Type B pancreatic cell (in vitro differentiated cells): ENCODE measurements at regions not wholly inside any gene's neighbourhood (a gene's known extent, or its start where the extent isn't known, plus 50 kb on each side); places are given as distances from the start of the nearest gene placed in this dataset.

Experiments used
- DNase-seq: peaks from one replicate; pipeline ENCODE4 v3.0.0; 2021; ENCODE audit warnings: mixed read lengths; ENCODE audit not compliant: unreplicated experiment; ENCODE audit errors: extremely low spot score
- H3K27ac Mint-ChIP-seq: 2 replicates; pipeline ENCODE4 v1.8.0; 2021; ENCODE audit warnings: mild to moderate bottlenecking, mixed read lengths
- H3K27me3 Mint-ChIP-seq: 2 replicates; pipeline ENCODE4 v1.8.0; 2021; ENCODE audit warnings: mixed read lengths
- H3K36me3 Mint-ChIP-seq: 2 replicates; pipeline ENCODE4 v1.8.0; 2021; ENCODE audit warnings: mixed read lengths
- H3K4me1 Mint-ChIP-seq: one replicate; pipeline ENCODE4 v1.8.0; 2021; ENCODE audit warnings: mixed read lengths; ENCODE audit not compliant: unreplicated experiment
- H3K4me3 Mint-ChIP-seq: 2 replicates; pipeline ENCODE4 v1.8.0; 2021; ENCODE audit warnings: mild to moderate bottlenecking, mixed read lengths
- H3K9me3 Mint-ChIP-seq: 2 replicates; pipeline ENCODE4 v1.8.0; 2021; ENCODE audit warnings: mixed read lengths
- CTCF ChIP-seq: fragments of 200-600 bp; sonication (generic); conservative IDR thresholded peaks from 2 replicates; pipeline ENCODE4 v1.5.0; 2021; ENCODE audit warnings: antibody characterized with exemption, mild to moderate bottlenecking

- Mint-ChIP-seq H3K27me3 (peaks cover 8% of the 10 kb centered on the region), H3K27ac (no peak overlapping the region), H3K9me3 (peaks cover 4% of the 10 kb centered on the region), H3K36me3 (no peaks in the 10 kb centered on the region), H3K4me1 (peaks cover 24% of the 10 kb centered on the region), H3K4me3 (no peak overlapping the region)
- DNase-seq = no peak
- no peak for TF ChIP-seq CTCF
Observed at GRCh38 chr5:159456722-159457465, 126.6 kb upstream of the IL12B start.

- TF ChIP-seq CTCF = no peak
- no peaks in the 10 kb centered on the region for H3K36me3 Mint-ChIP-seq
- H3K27ac Mint-ChIP-seq = no peak overlapping the region
- no peak overlapping the region for H3K4me3 Mint-ChIP-seq
- peaks cover 27% of the 10 kb centered on the region for H3K4me1 Mint-ChIP-seq
- no peaks in the 10 kb centered on the region for H3K9me3 Mint-ChIP-seq
- no peak for DNase-seq
- peaks cover 8% of the 10 kb centered on the region for H3K27me3 Mint-ChIP-seq
Observed at GRCh38 chr5:159458217-159458711, 128.0 kb upstream of the IL12B start.

GRCh38 chr5:159459132-159459627 is 128.9 kb upstream of the IL12B start:
- TF ChIP-seq CTCF = no peak
- Mint-ChIP-seq H3K36me3 (no peaks in the 10 kb centered on the region), H3K27me3 (peaks cover 8% of the 10 kb centered on the region), H3K4me1 (peaks cover 31% of the 10 kb centered on the region), H3K27ac (no peak overlapping the region), H3K9me3 (no peaks in the 10 kb centered on the region), H3K4me3 (no peak overlapping the region)
- no peak for DNase-seq

- H3K4me1 Mint-ChIP-seq = peaks cover 35% of the 10 kb centered on the region
- H3K9me3 Mint-ChIP-seq = no peaks in the 10 kb centered on the region
- DNase-seq = no peak
- H3K36me3 Mint-ChIP-seq = no peaks in the 10 kb centered on the region
- no peak for TF ChIP-seq CTCF
- H3K4me3 Mint-ChIP-seq = no peak overlapping the region
- peak overlapping the region; percentile 62 for H3K27ac Mint-ChIP-seq
- peaks cover 8% of the 10 kb centered on the region for H3K27me3 Mint-ChIP-seq
Observed at GRCh38 chr5:159459951-159460538, 129.8 kb upstream of the IL12B start.

- peaks cover 35% of the 10 kb centered on the region for H3K4me1 Mint-ChIP-seq
- H3K27ac Mint-ChIP-seq = peak overlapping the region; percentile 15
- H3K4me3 Mint-ChIP-seq = no peak overlapping the region
- no peak for TF ChIP-seq CTCF
- H3K9me3 Mint-ChIP-seq = no peaks in the 10 kb centered on the region
- no peaks in the 10 kb centered on the region for H3K27me3 Mint-ChIP-seq
- no peaks in the 10 kb centered on the region for H3K36me3 Mint-ChIP-seq
- no peak for DNase-seq
Observed at GRCh38 chr5:159463590-159464321, 133.5 kb upstream of the IL12B start.
